OCI-LY3 (cell line): ENCODE measurements at regions not wholly inside any gene's neighbourhood (a gene's known extent, or its start where the extent isn't known, plus 50 kb on each side); places are given as distances from the start of the nearest gene placed in this dataset.

Experiments used
- H2AFZ ChIP-seq: fragments of 200-600, 300-600 bp; shearing (Covaris generic); 2 replicates; pipeline ENCODE4 v1.6.0; 2014; ENCODE audit warnings: antibody characterized with exemption, low read depth, low read length
- H3K27ac ChIP-seq: fragments of 200-600, 300-600 bp; sonication (generic); 2 replicates; pipeline ENCODE4 v1.5.1; 2014; ENCODE audit warnings: mild to moderate bottlenecking, low read length, moderate library complexity, mixed read lengths
- H3K27me3 ChIP-seq: fragments of 200-600, 300-600 bp; sonication (generic); 2 replicates; pipeline ENCODE4 v1.6.1; 2014; ENCODE audit warnings: low read depth, low read length, mixed read lengths
- H3K36me3 ChIP-seq: fragments of 200-600, 300-600 bp; sonication (generic); replicated peaks from 2 replicates; pipeline ENCODE3; 2014; ENCODE audit warnings: low read depth, low read length, mixed read lengths
- H3K4me1 ChIP-seq: fragments of 300-600, 200-600 bp; sonication (generic); 2 replicates; pipeline ENCODE4 v1.6.1; 2014; ENCODE audit warnings: low read length, mixed read lengths
- H3K4me2 ChIP-seq: fragments of 200-600, 300-600 bp; sonication (generic); 2 replicates; pipeline ENCODE4 v1.6.1; 2014; ENCODE audit warnings: low read length, mixed read lengths
- H3K4me3 ChIP-seq: fragments of 300-600, 200-600 bp; sonication (generic); 2 replicates; pipeline ENCODE4 v1.5.1; 2014; ENCODE audit warnings: antibody characterized with exemption, mild to moderate bottlenecking, low read length, moderate library complexity
- H3K79me2 ChIP-seq: fragments of 300-600, 200-600 bp; shearing (Covaris generic); 2 replicates; pipeline ENCODE4 v1.6.1; 2014; ENCODE audit warnings: mild to moderate bottlenecking, low read length, mixed read lengths
- H3K9ac ChIP-seq: fragments of 300-600, 200-600 bp; shearing (Covaris generic); 2 replicates; pipeline ENCODE4 v1.6.0; 2014; ENCODE audit warnings: mild to moderate bottlenecking, low read length, moderate library complexity
- H3K9me3 ChIP-seq: fragments of 200-600, 300-600 bp; shearing (Covaris generic); 2 replicates; pipeline ENCODE4 v1.6.1; 2014; ENCODE audit warnings: low read length, mixed read lengths; ENCODE audit not compliant: insufficient read depth
- H4K20me1 ChIP-seq: fragments of 200-600, 300-600 bp; sonication (generic); 2 replicates; pipeline ENCODE4 v1.6.1; 2016; ENCODE audit warnings: low read length, mixed read lengths; ENCODE audit not compliant: insufficient read depth
- EZH2phosphoT487 ChIP-seq: fragments of 200-600 bp; shearing (Covaris generic); IDR thresholded peaks from 2 replicates; pipeline ENCODE4 v1.6.1; 2018; ENCODE audit warnings: antibody characterized with exemption, mixed run types, low read depth
- TF ChIP-seq, protein P1 (sequence below): fragments of 200-600, 300-600 bp; sonication (generic); IDR thresholded peaks from 2 replicates; pipeline ENCODE4 v1.5.1; 2014; ENCODE audit warnings: antibody characterized with exemption, low read length, low read depth

DNA sequence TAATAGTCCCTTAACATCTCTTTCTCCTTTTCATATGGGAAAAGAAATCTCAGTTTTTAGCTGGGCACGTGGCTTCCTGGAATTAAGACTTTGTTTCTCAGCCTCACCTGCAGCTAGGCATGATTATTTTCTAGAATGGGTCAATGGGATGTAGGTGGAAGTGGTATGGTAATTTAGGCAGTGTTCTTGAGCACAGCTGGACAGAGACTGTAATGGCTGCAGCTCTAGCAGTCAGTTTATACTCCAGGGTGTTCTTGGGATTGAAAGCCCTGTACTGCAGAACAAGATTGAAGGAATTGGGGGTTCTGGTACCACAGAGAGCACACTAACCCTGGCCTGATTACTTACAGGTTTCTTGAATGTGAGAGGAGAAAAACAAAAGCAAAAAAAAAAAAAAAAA lies 455.9 kb upstream of the ZNF608 start:
- Histone ChIP-seq H3K79me2 (no peaks in the 10 kb centered on the region), H3K27ac (no peak overlapping the region)
- TF ChIP-seq, protein P1, sequence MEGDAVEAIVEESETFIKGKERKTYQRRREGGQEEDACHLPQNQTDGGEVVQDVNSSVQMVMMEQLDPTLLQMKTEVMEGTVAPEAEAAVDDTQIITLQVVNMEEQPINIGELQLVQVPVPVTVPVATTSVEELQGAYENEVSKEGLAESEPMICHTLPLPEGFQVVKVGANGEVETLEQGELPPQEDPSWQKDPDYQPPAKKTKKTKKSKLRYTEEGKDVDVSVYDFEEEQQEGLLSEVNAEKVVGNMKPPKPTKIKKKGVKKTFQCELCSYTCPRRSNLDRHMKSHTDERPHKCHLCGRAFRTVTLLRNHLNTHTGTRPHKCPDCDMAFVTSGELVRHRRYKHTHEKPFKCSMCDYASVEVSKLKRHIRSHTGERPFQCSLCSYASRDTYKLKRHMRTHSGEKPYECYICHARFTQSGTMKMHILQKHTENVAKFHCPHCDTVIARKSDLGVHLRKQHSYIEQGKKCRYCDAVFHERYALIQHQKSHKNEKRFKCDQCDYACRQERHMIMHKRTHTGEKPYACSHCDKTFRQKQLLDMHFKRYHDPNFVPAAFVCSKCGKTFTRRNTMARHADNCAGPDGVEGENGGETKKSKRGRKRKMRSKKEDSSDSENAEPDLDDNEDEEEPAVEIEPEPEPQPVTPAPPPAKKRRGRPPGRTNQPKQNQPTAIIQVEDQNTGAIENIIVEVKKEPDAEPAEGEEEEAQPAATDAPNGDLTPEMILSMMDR, result no peak
- TF ChIP-seq EZH2phosphoT487, result no peak

DNA sequence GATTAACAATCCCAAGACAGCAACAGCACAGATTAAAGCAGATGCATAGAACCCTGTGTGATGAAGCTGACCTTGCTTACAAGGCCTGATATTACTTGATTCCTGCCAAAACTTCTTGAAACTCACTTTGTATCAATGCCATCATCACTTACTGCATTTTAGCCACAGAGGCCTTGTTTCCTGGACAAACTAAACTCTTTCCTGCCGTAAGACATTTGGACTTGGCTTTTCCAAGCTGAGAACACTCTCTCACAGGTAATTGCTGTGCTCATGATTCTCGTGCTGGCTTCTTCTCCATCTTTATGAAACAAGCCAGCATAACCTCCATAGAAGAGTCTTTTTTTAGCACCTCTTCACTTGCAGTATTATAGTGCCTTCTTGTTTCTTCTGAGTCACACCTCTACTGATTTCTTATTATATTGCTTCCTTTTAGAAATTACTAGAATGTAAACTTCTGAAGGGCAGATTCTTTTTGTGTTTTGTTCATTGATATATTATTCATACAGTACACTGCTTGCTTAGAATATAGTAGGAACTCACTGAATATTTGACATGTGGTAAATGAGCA lies 456.5 kb upstream of the ZNF608 start:
- Histone ChIP-seq H3K79me2 (no peaks in the 10 kb centered on the region), H2AFZ (peak overlapping the region; percentile 6; the same call in 1 of the 2 replicates), H3K4me1 (peaks cover 12% of the 10 kb centered on the region), H3K27ac (no peak overlapping the region), H3K4me2 (no peak overlapping the region), H3K9ac (no peak overlapping the region), H3K27me3 (no peaks in the 10 kb centered on the region), H3K9me3 (no peaks in the 10 kb centered on the region), H3K4me3 (no peak overlapping the region), H3K36me3 (no peaks in the 10 kb centered on the region), H4K20me1 (no peaks in the 10 kb centered on the region)
- TF ChIP-seq, protein P1, result no peak
- TF ChIP-seq EZH2phosphoT487, result no peak

More for the DNA sequence above, 455.9 kb upstream of the ZNF608 start:
- H3K9ac ChIP-seq, result no peak overlapping the region
- H3K36me3 ChIP-seq, result no peaks in the 10 kb centered on the region
- H3K4me3 ChIP-seq, result no peak overlapping the region
- no peak overlapping the region for H3K4me2 ChIP-seq
- H3K4me1 ChIP-seq, result peaks cover 12% of the 10 kb centered on the region
- H3K27me3 ChIP-seq, result no peaks in the 10 kb centered on the region
- H2AFZ ChIP-seq, result no peak overlapping the region
- no peaks in the 10 kb centered on the region for H3K9me3 ChIP-seq
- H4K20me1 ChIP-seq, result no peaks in the 10 kb centered on the region

DNA sequence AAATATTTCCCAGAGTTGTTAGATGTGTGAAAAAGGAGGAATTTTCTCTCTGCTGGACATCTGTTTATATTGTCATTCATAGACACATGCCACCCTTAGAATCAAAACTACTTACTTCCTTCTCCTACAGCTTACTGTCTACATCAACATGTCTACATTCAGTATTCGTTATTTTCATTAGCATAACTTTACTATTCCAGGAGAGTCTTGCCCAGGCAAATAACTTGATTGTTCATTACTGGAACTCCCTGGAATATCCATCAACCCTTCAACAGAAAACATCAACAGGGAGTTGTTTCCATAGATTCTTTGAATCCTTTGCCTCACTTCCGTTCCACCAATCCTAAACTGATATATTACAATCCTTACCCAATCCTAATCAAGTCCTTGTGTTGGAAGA lies 457.5 kb upstream of the ZNF608 start:
- Histone ChIP-seq H3K79me2 (no peaks in the 10 kb centered on the region), H3K9me3 (no peaks in the 10 kb centered on the region), H2AFZ (no peak overlapping the region), H3K4me3 (no peak overlapping the region), H4K20me1 (no peaks in the 10 kb centered on the region), H3K27ac (no peak overlapping the region), H3K36me3 (no peaks in the 10 kb centered on the region), H3K9ac (no peak overlapping the region), H3K4me2 (no peak overlapping the region), H3K4me1 (peaks cover 12% of the 10 kb centered on the region), H3K27me3 (no peaks in the 10 kb centered on the region)
- TF ChIP-seq, protein P1, result no peak
- TF ChIP-seq EZH2phosphoT487, result no peak

DNA sequence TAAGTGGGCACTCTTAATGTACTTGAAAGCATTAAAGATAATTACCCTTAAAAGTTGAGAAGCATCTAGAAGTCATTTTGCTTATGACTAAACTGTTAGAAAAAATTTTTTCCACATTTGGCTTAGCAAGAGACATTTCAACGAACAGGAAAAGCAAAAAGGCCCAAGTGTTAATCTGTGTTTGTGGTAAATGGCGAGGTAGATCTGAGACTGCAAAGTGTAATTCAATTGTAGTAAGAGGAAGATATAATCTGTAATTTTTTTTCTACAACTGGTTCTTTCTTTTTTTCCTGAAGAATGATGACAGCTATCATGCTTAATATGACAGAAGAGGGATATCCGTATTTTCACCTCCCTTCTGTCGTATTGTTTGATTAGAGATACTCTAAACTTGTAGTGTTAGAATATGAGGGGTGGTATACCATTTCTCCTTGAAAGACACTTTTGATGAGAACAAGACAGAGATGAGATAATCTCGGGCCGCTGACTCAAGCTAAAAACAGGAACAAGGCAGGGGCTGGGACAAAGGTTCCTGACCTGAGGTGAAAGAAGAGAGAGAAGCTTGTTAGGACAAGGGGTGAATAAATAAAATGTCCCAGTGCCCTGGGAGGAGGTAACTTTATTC lies 459.3 kb upstream of the ZNF608 start:
- no peak overlapping the region for H3K9ac ChIP-seq
- no peaks in the 10 kb centered on the region for H3K36me3 ChIP-seq
- no peaks in the 10 kb centered on the region for H3K9me3 ChIP-seq
- H2AFZ ChIP-seq, result no peak overlapping the region
- no peaks in the 10 kb centered on the region for H3K27me3 ChIP-seq
- peaks cover 8% of the 10 kb centered on the region for H3K4me1 ChIP-seq
- H3K4me2 ChIP-seq, result no peak overlapping the region; the same call in 1 of the 2 replicates
- H3K79me2 ChIP-seq, result no peaks in the 10 kb centered on the region
- no peak overlapping the region for H3K4me3 ChIP-seq
- H4K20me1 ChIP-seq, result no peaks in the 10 kb centered on the region
- H3K27ac ChIP-seq, result no peak overlapping the region
- TF ChIP-seq, protein P1, result no peak
- no peak for TF ChIP-seq EZH2phosphoT487
